Fibroblast of pulmonary artery (primary cell): ENCODE measurements at regions not wholly inside any gene's neighbourhood (a gene's known extent, or its start where the extent isn't known, plus 50 kb on each side); places are given as distances from the start of the nearest gene placed in this dataset.

Source experiments
- DNase-seq: peaks from one replicate; pipeline ENCODE4 v3.0.0-alpha.2; 2010; ENCODE audit warnings: low read depth
- H3K4me3 ChIP-seq: replicated peaks from 2 replicates; pipeline ENCODE4 v1.5.1; 2011; ENCODE audit warnings: low read depth, mild to moderate bottlenecking, control low read depth, low read length, moderate library complexity
- TF ChIP-seq, protein P1 (sequence below): IDR thresholded peaks from 2 replicates; pipeline ENCODE4 v1.5.1; 2011; ENCODE audit warnings: mild to moderate bottlenecking, control low read depth, low read length, inconsistent platforms; ENCODE audit errors: missing control alignments

- peak; percentile 35 for DNase-seq
- TF ChIP-seq, protein P1, sequence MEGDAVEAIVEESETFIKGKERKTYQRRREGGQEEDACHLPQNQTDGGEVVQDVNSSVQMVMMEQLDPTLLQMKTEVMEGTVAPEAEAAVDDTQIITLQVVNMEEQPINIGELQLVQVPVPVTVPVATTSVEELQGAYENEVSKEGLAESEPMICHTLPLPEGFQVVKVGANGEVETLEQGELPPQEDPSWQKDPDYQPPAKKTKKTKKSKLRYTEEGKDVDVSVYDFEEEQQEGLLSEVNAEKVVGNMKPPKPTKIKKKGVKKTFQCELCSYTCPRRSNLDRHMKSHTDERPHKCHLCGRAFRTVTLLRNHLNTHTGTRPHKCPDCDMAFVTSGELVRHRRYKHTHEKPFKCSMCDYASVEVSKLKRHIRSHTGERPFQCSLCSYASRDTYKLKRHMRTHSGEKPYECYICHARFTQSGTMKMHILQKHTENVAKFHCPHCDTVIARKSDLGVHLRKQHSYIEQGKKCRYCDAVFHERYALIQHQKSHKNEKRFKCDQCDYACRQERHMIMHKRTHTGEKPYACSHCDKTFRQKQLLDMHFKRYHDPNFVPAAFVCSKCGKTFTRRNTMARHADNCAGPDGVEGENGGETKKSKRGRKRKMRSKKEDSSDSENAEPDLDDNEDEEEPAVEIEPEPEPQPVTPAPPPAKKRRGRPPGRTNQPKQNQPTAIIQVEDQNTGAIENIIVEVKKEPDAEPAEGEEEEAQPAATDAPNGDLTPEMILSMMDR = no peak
- H3K4me3 ChIP-seq = no peak overlapping the region
These were observed 190.4 kb downstream of the NUAK1 start for GRCh38 chr12:105948331-105948730.

DNA sequence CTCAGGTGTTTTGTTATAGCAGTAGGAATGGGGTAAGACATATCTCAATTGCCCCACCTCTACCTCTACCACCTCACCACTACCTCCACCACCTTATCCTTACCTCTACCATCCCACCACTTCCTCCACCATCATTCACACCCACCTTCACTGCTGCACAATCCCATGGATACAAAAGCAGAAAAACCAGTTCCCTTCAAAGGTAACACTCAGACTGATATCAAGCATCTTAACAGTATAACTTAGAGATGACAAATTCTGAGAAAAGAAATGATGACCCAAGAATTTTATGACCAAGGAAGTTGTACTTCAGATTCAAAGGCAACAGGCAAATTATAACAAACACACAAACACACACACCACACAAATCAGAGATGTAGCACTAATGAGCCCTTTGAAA, 189.4 kb downstream of the NUAK1 start:
- TF ChIP-seq, protein P1 = no peak
- no peak for DNase-seq
- H3K4me3 ChIP-seq = no peak overlapping the region

DNA sequence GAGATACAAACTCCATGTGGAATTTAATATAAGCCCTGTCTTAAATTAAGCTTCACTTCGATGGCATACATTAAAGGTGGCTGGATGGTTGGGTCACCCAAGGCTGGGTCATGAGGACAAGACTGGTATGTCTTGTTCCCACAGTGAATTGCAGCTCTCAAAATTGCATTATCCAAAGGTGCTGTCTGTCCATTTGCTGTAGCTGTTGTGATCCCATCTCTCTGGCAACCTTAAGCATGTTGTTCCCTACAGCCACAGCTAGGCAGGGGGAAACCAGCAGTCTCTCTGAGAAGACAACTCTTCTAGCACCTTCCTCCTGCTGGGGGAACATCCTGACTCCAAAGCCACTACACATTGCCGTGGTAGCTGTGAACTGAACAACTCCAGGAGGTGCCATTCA, 187.0 kb downstream of the NUAK1 start:
- H3K4me3 ChIP-seq = no peak overlapping the region
- no peak for DNase-seq
- TF ChIP-seq, protein P1 = no peak

DNA sequence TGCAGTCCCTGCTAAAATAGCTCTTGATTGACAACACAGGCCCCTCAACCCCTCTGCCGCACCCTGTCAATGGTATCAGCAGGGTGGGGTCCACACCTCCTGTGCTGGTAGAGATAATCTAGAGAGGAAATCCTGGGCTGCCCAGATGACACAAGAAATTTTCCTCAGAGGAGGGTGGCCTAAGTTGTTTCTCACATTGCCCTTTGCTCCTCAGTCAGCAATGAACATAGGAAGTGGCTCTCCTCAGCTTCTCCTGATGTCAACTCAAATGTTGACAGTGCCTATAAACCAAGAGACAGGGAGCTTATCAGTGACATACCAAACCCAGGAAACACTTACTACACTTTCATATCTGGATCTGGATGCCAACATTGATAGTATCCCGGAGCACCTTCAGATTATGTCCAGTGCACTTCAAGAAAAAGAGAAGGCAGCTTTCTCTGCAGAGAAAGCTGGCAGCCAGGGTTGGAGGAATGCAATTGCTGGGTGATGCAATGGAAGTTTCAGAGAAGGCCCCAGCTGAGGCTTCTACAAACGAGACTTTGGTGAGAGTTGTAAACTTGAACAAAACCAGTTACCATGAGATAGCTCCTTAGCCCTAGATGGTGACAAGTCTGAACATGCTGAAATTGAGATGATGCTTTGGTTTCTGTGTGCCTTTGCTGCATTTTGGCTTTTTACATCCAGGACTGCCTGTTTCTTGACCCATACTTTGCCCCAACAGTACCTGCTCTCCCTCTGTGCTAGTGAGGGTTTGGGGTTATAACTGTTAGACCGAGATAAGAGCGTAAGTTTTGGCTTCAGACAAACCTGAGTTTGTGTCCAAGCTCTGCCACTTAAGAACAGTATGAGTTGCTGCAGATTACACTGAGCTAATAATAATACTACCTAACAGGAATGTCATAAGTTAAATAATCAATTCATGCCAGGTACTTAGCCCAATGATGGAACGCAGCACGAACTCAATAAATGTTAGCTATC, 183.5 kb downstream of the NUAK1 start:
- DNase-seq = peak; percentile 44
- TF ChIP-seq, protein P1 = no peak
- H3K4me3 ChIP-seq = no peak overlapping the region

GRCh38 chr12:105955976-105956375, 182.8 kb downstream of the NUAK1 start:
- TF ChIP-seq, protein P1 = no peak
- no peak overlapping the region for H3K4me3 ChIP-seq

GRCh38 chr12:105956662-105957457, 181.9 kb downstream of the NUAK1 start:
- TF ChIP-seq, protein P1 = no peak
- H3K4me3 ChIP-seq = no peak overlapping the region
- no peak for DNase-seq

More at GRCh38 chr12:105955976-105956375, 182.8 kb downstream of the NUAK1 start:
- DNase-seq = no peak
